NCI-H69 (cell line): ENCODE measurements at regions not wholly inside any gene's neighbourhood (a gene's known extent, or its start where the extent isn't known, plus 50 kb on each side); places are given as distances from the start of the nearest gene placed in this dataset.

ENCODE experiments used
- DNase-seq: peaks from one replicate; lab custom pipeline; 2025; lab: John Stamatoyannopoulos, UW

DNA sequence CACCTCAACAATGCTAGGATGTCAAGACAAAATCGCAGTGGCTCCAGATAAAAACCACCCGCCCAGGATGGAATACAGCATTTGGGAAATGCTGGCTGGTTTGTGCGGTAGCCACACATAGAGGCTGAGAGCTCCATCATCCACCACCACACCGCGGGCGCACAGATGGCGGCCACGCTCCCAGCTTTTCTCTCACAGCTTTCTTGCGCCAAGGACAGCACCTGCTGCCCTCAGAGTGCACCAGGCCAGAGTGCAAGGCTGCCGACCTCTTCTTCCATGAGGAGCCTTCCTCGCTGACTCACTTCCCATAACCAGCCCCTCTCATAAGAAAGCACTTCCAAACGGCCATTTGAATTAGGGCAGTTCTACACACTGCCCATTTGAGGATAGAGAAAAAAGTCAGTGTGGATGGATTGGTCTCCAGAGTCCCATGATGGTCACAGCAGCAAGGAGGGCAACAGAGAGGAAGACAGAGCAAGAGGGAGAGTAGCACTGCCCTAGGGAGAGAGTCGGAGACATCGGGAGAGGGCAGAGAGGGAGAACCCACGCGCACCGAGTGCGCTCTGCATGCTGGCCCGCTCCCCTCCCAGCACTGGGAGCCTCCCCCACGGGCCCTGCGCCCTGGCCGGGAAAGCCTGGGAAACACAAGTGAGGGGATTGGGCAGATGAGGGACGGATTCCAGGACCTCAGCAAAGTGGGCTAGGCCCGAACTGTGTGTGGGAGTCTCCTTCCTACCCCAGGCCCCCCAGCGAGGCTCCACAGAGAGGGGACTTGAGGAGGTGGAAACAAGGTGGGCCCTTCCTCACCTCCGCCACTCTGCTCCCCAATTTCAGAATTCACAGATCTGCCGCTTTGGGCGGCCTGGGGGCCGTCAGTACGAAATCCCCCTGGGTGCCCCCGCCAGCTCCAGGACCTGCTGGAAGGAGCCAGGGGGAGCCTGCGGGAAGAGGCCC is 156.9 kb downstream of the USP12 start:
- DNase-seq = no peak

DNA sequence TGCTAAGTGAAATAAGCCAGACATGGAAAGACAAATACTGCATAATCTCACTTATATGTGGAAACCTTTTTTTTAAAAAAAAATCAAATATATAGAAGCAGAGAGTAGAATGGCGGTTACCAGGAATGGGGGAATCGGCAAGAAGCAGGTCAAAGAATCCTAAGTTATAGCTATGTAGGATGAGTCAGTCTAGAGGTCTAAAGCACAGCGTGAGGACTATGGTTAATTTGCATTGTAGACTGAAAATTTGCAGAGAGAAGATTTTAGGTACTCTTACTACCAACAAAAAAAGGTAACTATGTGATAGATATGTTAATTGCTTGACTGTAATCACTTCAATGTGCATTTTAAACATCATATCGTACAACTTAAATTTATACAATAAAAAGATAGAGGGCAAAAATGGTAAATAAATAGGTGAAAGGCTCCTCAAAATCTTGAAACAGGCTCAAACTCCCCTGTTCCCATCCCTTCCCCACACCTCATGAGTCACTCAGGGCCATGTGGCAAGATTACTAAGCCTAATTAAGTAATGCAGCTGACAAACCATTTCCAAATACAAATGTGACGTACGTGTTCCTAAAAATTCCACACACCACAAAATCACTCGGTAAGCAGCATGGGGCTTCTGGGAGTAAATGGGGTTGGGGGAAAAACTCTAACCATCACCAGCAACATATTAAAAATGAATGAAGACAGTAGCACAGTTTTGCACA is 159.0 kb downstream of the USP12 start:
- no peak for DNase-seq

DNA sequence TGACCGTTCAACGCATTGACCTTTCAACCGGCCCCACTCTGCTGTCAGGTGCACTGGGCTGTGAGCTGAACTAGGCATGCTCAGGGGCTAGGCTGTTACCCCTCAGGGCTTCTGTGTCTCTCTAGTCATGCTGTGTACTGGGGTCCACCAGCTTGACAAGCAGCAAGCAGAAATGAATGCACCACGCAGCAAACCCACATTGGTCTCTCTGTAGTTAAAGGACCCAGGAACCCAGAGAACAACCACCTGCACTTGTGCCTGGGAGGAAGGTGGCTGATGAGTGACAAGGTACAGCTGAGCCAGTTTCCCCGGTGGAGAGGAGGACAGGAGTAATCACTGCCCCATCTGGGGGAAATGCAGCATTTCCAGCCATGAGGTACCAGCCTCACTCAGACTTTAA is 159.9 kb downstream of the USP12 start:
- DNase-seq = no peak

DNA sequence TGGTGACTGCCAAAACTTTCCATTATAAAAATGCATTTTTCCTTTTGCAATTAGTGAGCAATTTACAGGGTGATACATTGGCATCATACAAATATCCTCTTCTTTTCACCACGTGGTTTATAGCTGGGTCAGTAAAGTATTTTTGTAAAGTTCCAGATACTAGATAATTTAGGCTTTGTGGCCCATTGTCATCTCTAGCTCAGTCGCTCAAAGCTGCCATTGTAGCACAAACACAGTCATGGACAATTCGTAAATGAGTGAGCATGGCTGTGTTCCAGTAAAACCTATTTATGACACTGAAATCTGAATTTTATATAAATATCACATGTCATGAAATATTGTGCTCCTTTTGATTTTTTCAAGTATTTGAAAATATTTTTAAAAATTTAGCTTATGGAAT is 162.9 kb downstream of the USP12 start:
- no peak for DNase-seq

DNA sequence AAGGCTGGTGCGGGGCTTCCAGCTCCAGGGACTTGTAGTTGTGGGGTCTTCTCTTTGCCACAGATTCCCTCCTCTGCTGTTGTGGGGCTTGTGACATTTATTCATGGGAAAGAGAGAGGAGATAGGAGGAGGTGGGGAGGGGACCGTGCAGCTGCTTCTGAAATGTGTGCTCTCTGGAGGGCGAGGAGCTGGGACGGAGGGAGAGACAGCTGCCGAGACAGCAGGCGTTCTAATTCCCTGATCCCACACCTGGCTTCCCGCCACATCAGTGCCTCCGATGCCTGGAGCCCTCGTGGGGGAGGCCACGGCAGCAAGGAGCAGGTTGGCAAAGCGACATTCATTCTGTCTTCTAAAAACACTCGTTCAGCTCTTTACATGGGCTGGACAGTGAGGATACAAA is 164.4 kb downstream of the USP12 start:
- DNase-seq = peak; percentile 78

DNA sequence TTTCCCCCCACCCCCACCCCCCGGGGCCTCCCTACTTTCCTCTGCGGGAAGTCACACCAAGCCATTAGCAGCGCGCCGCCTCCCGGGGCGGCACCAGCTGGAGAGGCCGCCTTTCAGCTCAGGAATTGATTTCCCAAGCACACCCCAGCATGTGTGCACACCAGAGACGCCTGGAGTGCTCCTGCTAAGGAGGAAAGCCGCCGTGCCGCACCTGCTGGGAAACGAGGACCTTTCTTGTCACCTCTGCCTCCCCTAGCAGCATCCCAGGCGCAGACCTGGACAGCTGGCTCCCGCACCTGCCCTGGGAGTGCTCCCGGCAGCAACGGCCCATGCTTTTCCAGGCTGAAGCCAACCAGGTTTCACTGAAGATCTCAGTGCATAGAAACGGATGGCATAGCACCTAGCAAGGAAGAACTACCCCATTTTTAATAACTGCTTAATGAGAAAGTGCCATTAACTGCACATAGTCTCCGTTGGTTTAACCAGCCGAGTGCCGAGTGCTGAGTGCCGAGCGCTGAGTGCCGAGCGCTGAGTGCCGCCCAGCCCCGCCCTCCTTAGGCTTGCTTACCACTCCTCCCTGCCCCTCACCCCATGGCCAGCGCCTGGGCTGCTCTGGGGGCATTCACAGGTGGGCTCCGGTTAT is 165.0 kb downstream of the USP12 start:
- DNase-seq = peak; percentile 88

DNA sequence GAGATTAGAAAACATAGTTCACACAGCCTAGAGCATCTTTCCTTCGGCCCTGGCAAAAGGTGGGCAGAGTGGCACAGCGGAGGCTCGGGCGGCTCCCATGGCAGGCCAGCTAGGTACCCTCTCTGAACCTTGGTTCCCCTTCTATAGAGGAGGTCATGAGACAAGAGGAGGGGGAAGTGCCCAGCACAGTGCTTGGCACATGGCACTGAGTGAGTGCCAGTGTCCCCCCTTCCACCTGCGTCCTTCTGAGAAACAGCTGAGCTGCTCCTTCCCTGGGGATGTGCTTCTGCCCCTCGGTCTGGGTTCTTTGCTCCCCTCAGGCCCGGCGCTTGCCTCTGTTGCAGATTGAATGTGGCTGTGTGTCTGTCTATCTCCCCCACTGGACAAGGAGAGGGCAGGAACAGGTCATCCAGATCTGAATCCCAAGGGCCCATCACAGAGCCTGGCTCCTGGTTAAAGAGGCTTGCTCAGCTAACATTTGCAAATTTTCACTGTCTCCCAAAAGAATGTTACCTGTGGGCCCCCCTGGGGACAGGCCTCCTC is 165.6 kb downstream of the USP12 start:
- DNase-seq = no peak

DNA sequence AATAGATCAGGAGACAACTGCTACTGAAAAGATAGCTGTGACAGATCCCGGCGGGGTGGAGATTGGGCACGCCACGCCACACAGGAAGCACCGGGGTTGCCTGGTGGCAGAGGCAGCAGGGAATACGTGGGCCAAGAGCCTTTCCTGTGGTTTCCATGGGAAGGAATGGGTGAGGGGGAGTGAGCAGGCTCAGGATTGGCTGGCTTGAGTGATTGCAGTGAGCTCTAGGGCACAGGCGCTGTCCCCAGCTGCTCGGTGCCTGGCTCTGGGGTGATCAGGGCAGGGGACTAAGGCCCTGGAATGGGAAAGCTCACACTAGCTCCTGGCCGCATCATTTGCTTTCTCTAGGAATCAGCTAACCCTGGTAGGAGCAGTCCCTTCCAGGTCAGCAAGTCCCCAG is 166.1 kb downstream of the USP12 start:
- DNase-seq = peak; percentile 49

DNA sequence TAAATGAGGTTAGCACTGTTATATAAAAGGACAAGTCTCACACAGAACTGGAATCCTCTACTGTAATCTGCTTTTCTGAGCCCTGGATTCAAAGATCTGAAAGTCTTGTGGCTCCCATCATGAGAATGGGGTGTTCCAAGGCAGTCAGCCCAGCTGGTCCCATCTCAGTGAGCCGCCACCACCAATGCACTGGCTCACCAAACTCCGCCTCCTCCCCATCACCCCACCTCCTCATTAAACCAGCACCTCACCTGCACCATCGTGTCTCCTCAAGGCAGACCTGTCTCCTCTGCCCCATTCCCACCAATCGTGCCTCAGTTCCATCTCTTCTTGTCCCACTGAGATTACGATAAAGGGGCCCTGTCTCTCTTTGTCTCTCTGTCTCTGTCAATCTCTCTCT is 166.7 kb downstream of the USP12 start:
- no peak for DNase-seq

DNA sequence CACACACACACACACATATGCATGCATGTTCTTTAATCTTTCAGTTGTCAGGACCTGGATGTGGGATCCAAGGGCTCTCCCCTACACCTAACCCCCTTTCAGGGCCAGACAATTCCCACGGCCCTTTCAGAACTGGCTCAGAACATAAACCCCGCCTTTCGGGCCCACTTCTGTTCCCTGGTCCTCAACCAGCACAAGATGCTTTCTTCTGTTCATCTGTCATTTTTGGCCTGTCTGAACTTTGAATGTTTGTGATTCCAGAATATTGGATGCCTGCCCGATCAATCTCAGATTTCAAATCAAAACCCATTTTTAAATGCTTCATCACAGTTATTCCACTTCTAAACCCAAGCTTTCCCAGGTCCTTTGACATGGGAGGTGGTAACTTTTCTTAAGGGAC is 167.3 kb downstream of the USP12 start:
- DNase-seq = no peak

DNA sequence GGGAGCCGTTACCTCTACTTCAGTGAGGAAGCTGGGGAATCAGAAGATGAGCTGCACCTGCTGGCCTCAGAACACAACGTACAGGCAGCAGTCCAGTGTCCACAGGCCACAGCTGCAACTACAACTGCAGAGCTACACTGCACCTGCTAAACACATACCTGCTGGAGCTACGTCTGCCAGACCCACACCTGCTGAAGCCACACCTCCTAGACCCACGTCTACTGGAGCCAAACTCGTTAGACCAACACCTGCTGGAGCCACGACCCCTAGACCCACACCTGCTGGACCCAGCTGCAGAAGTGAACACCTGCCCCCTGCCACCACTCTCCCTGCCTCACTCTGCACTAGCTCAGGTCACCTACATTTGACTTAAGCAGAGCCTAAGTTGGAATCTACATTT is 169.9 kb downstream of the USP12 start:
- DNase-seq = peak; percentile 46

DNA sequence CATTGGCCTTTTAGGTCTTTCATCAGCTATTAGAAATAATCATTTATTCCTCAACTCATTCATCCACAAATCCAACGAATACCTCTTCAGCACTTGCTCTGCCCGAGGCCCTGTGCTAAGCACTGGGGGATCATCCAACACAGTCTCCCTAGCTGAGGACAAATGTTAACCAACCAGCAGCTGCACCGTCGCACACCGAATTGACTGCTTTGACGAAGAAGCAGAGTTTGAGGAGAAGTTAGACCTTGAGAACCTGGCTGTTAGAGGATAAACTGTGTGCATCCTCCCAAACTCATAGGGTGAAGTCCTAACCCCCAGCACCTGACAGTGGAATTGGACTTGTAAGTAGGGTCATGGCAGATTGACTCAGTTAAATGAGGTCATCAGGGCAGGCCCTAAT is 170.9 kb downstream of the USP12 start:
- no peak for DNase-seq

DNA sequence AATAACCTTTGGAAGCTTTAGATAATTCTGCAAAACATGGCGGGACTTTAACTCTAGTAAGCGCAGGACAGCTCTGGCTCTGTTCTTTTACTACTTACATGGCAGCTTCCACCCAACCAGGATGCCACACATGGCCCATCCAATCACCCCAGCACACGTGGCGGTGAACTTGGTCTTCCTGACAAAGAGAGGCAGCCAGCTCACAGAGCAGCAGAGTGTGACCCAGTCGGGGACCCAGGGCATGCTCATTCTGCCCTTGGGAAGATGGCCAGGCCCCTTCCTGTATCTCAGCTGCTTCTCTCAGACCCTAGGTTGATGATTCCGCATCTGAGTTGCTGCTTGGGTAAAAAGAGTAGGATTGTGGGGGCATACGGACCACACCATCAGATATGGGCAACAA is 172.1 kb downstream of the USP12 start:
- DNase-seq = no peak

DNA sequence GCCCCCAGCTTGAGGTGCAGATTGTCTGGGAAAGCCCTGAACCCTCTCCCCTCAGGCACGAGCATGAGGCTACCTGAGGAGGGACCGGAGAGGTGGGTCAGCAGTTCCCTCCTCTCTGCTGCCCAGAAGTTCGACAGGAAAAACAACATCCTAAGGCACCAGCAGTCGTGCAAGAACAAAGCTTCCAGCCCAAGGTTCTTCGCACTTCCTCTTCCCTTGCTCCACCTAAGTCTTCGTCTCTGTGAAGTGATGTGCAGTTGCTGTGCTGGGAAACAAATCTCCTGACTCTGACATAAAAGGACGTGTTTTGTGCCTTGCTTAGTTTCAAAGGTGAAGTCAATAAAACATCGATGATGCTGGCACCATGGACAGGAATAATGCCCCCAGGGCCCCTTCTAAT is 173.3 kb downstream of the USP12 start:
- no peak for DNase-seq

DNA sequence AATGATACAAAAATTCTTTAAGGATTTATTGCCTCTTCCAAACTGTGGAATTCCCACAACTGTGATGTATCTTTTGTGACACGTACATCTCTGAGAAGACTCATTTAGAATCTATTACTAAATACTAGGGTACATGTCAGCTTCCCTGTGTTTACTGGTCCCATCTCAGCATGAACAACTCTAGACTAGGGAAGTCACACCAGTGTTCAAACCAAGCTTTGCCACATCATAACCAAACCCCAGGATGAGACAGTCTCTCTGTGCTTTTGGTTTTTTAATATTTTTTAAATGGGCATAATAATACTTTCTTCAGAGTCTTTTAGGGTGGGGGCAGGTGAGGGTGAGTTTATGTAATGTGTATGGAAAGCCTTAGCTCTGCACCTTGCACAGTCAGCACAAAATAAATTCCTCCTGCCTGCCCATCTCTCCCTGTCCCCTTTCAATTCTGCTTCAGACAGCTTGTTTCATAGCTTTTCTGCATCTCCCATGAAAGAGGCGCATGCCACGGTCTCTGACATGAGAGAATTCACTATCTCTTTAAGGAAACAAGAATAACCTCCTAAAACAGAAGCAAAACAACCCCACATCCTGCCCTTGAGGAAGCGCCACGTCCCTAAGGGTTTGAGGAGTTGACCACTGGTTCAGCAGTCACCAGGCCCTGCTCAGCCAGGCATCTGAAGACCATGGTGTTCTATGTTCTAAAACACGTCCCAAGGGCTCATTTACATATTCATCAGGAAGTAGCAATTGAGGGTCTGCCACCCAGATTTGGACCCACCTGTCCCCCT is 174.5 kb downstream of the USP12 start:
- no peak for DNase-seq

DNA sequence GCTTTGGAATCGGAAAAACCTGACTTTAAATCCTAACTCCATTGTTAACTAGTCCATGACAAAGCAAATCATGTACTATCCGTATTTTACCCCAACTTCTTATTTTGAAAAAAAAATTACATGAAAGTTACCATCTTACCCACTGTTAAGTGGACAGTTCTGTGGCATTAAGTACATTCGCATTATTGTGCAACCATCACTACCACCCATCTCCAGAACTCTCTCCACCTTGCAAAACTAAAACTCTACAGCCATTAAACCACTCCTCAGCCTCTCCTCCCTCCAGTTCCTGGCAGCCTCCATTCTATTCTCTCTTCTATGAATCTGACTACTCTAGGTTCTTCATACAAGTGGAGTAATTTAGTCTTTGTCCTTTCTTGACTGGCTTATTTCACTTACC is 176.5 kb downstream of the USP12 start:
- no peak for DNase-seq

DNA sequence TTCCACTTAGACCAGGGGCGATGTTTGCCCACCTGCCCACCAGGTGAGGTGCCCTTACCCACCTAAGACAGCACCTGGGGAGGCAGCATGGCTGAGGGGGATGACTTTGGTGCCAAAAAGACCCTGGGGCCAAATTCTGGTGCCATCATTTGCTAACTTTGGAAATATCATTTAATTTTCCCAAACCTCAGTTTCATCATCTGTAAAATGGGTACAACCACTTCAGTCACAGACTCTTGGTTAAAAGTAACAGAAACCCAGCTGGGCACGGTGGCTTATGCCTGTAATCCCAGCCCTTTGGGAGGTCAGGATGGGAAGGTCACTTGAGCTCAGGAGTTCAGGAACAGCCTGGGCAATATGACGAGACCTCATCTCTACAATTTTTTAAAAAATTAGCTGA is 177.8 kb downstream of the USP12 start:
- no peak for DNase-seq

DNA sequence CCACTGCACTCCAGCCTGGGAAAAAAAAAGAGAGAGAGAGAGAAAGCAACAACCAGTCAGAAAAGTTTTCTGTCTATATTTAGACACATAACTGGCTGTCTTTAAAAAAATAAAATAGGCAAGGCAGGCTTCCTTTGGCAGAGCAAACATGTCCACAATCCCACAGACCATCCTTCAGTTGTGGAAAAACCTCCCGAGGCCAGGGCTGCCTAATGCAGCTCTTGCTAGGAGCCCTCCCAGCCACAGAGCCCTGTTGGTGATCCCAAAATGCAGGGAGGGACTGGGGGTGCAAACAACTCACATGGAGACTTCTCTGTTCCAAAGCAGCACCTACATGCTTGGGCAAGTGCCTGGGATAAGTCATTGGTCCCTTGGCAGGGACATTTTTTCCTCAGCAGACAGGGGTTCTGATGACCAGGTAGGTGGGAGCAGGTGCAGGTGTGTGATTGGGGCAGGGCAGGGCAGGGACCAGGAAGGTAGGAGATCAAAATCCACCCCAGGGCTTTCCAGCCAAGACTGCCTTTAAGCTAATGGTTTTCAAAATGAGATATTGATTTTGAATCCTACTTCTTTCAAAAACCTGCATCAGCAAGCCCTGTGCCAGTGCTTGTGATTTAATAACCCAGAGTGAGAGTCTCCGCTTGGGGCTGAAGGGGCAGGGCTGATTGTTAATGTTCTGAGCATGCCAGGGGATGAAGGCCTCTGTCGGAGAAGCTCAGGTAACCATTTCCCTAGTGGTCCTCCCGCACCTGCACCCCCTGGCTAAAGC is 178.5 kb downstream of the USP12 start:
- DNase-seq = no peak

DNA sequence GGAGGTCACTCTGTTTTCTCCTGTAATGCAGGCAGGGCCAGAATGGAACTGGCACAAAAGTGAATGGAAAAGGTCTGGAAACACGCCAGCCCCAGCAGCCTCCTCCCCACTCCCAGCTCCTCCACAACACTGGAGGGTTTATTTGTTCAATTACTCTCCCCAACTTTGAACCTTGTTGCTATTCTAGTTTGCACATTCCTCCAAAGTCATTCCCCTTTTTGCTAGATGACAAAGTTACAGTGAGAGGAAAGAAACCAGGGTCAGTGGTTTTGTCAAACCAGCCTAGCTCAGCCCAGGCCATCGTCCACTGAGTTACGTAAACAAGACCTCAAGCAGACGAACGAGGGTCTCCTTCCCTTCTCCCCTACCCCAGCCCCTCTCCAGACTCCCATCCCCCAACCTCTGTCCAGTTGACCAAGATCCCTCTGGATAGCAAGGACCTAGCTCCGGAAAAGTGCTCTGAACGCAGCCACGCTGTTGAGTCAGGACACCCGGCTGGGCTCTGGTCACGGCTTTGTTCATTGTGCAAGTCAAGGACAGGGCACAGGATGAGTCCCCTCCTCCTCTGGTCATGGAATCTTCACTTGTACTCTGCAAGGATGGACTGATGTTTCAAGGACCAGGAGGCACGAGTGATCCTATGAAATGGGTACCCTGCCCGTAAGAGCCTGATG is 180.0 kb downstream of the USP12 start:
- no peak for DNase-seq

DNA sequence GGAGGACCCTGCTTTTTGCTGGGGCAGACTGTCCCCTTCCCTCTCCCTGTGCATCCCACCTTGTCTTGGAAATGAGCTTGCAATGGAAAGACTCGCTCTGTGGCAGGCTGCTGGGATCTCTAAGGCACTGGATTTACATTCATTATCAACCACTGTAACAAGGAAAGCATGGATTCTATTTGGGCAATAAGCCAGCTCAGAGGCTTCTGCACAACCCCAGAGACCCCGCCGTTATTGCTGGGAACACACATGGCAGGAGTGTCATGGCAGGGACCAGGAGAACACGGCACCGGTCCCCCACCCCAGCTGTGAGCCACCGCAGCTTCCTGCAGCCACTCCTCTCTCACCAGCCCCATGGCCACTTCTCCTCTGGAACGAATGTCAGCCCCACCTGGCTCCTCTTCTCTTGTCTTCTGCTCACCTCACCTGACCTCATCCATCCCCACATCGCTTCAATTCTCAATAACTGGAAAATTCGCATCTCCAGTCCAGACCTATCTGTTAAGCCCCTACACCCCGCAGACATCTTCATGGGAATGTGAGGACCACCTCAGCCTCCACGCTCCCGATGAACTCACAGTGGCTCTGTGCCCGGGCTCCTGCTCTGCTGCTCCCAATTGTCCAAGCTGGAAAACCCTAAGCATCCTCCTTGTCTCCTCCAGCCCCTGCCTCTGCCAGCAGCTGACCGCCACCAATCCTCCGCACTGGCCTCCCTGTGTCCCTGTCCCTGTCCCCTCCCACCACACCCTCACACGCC is 181.5 kb downstream of the USP12 start:
- no peak for DNase-seq
